ENCODE measurements at regions not wholly inside any gene's neighbourhood (a gene's known extent, or its start where the extent isn't known, plus 50 kb on each side); places are given as distances from the start of the nearest gene placed in this dataset.

DNA sequence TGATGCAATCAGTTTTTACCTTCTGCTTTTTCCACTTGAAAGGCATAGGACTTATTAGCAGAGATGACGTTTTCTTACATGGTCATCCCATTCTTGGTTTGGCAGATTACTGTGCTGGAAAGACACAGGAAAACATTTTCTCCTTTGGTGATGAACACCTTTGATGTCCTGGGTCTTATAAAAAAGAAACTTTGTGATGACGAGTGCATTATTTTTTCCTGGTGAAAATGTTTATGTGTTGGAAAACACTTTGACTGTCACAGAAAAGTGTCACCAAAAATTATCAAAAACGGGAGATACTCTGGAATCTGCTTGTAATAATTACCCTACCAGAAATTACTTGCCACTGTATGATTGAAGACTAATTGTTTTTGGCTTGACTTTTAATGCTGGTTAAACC is 2020.9 kb downstream of the MAT2B start:
- no peak overlapping the region for H3K27ac ChIP-seq
- no peak overlapping the region for H3K4me3 ChIP-seq

DNA sequence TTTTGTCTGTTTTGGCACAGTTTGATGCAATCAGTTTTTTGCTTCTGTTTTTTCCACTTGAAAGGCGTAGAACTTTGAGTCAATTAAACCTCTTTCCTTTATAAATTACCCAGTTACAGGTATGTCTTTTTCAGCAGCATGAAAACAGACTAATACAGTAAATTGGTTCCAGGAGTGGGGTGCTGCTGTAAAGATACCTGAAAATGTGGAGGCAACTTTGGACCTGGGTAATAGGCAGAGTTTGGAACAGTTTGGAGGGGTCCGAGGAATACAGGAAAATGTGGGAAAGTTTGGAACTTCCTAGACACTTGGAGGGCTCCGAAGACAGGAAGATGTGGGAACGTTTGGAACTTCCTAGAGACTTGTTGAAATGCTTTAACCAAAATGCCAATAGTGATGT is 2022.2 kb downstream of the MAT2B start:
- H3K27ac ChIP-seq, result no peak overlapping the region
- H3K4me3 ChIP-seq, result no peak overlapping the region

DNA sequence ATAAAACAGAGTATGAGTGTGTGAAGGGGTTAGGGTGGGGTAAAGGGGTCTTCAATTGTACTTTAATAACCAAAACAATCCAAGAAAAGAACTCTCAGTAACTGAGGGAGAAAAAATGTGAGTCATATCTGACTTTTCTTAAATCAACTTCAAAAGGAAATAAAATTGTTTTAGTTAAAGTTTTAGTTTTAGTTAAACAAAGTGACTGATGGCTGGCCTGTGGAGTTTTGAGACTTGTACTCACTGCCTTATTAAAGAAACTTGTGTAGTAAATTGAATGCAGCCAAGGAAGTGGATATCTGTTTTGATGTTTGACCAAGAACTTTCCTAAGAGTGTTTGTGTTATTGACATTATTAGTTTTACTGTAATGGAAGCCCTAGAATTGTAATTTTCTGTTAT is 2032.6 kb downstream of the MAT2B start:
- Histone ChIP-seq H3K4me3 (no peak overlapping the region), H3K27ac (no peak overlapping the region)

DNA sequence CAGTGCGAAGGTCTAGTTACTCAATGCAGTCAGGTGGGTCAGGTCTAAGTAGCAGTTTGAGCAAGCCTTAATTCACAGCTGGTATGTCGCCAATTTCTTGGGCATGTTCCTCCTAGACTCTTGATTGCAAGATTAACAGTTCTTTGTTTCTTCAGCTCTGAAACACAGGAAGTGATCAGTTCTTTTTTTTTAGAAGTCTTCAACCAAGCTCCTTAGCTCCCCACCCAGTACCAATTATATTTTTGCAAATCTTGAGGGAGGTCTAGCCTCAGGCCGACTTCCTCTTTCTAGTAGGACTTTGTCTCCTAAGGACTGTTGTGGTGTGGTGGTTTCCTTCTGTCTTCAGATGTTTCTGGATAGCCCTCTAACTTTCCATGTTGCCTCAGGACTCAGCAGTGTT is 2054.2 kb downstream of the MAT2B start:
- H3K27ac ChIP-seq, result no peak overlapping the region
- H3K4me3 ChIP-seq, result no peak overlapping the region

DNA sequence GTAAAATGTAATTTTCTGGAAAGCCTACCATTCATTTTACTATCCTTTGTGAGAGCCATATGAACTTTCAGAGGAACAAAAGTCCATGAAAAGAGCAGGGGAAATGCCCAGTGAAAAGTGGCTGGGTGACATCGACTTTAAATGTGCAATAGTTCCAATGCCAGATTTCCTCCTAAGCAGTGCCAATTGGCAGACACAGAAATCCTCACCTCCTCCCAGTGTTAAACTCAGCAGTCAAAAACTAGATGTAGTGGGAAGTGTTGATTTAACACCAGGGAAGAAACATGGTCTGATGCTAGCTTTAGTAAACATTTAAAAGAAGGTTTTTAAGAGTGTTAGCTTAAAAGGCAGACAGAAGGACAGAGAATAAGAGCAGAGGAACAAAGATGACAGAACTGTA is 2055.2 kb downstream of the MAT2B start:
- H3K4me3 ChIP-seq, result no peak overlapping the region
- H3K27ac ChIP-seq, result no peak overlapping the region

DNA sequence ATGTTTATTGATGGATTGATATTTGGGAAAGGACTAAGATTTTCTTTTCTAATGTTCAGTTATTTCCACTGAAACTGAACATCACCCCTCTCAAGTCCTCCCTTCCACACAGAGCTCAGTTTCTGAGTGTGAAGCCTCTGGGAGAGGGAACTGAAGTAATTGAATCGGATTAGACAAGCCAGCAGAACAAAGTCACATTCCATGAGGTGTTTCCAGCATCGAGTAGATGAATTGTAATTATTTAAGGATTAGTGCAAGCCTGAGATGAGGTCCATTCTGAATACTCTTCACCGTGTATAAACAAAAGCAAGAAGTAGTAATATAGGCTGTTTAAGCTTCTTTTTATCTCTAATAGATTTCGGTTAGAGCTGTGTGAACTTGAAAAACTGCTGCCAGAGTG is 2060.5 kb downstream of the MAT2B start:
- H3K27ac ChIP-seq, result no peak overlapping the region
- H3K4me3 ChIP-seq, result no peak overlapping the region

DNA sequence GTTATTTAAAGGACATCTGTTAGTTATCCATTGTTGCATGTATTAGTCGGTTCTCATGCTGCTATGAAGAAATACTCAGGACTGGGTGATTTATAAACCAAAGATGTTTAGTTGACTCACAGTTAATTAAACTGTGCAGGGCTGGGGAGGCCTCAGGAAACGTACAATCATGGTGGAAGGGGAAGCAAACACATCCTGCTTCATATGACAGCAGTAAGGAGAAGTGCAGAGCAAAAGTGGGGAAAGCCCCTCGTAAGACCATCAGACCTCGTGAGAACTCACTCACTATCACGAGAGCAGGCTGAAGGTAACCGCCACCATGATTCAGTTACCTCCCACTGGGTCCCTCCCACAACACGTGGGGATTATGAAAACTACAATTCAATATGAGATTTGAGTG is 2064.1 kb downstream of the MAT2B start:
- no peak overlapping the region for H3K4me3 ChIP-seq
- H3K27ac ChIP-seq, result no peak overlapping the region

DNA sequence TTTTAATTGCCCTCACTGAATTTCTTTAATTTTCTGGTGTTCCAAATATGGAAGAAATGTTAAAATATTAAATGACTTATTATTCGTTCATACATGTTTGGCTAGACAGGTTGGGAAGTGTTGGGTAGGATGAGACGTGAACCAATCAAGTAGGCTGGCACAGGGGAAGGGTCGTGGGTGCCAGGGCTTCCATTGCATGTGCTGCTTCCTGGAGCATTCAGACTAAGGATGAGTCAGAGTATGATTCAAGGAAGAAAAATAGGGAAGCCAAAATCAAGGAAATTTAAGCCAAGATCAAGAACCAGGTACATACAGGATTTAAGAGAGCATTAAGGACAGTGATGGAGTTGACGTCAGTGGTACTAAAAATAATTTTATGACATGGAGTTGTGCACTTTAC is 2068.0 kb downstream of the MAT2B start:
- H3K27ac ChIP-seq, result no peak overlapping the region

DNA sequence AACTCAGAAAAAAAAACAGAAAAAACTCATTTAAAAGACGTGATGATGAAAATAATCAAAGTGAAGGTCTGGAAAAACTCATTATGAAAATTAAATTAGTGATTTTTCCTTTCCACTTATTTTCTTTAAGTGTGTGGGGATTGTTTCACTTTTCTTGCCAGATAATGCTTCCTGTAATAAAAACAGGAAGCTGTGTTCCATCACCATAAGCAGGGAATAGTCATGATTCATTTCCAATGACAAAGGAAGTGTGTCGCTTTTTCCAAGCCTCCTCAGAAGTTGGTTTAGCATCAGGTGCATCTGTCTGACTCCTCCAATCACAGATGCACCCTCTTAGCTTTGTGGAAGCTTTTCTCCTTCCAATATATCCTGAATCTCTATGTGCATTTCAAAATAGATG is 2068.7 kb downstream of the MAT2B start:
- H3K4me3 ChIP-seq, result no peak overlapping the region
- no peak overlapping the region for H3K27ac ChIP-seq

More for the DNA sequence above, 2068.0 kb downstream of the MAT2B start:
- no peak overlapping the region for H3K4me3 ChIP-seq

DNA sequence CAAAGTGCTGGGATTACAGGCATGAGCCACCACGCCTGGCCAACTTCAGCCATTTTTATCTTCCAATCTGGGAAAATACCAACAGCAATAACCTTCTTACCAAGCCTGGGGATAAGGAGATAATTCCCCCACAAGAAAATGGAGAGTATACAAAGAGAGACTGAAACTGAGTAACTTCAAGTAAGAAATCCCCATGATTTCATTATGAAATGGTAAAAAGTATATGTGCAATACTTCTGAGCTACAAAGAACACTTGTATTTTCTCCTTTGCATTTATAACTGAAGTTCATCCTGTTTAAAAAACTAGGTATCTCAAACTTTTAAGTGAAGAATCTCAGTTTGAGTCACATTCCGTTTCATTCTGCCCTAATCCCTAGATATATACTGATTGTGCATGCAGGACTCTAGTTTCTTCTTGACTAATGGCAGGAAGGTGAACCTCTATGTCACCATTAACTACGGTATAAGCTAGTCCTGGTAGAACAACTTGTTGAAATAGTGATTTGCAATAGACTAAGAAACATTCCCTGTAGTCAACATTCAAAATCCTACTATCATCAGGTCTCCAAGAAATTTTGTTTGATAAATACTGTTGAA is 2071.4 kb downstream of the MAT2B start:
- H3K27ac ChIP-seq, result no peak overlapping the region
- H3K4me3 ChIP-seq, result no peak overlapping the region

DNA sequence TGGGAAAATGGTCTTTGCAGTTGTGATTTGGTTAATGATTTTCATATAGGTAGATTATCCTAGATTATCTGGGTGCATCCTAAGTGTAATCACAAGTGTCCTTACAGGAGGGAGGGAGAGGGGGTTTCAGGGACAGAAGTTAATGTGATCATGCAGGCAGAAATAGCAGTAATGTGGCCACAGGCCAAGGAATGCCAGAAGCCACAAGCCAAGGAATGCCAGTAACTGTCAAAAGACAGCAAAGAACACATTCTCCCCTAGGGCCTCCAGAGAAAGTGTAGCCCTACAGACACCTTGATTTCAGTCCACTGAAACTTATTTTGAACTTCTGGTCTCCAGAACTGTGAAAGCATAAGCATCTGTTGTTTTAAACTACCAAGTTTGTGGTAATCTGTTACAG is 2074.5 kb downstream of the MAT2B start:
- Histone ChIP-seq H3K4me3 (no peak overlapping the region), H3K27ac (no peak overlapping the region)

DNA sequence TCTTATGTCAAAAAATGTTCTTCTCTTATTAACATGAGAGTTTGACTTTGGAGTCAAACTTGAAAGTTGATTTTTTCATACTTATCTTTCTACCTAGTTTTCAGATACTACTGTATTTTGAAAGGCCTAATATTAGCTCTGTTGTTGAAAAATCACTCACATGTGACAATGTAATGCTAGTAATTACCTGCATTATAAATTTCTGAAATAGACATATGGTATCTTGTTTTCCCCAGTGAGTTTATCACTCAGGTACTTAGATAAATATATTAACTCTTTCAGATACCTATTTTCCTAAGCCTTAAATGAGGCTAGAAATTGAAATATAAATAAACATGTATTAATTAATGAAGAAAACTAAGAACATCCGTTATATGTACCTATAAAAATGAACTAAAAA is 2089.3 kb downstream of the MAT2B start:
- Histone ChIP-seq H3K4me3 (no peak overlapping the region), H3K27ac (no peak overlapping the region)

DNA sequence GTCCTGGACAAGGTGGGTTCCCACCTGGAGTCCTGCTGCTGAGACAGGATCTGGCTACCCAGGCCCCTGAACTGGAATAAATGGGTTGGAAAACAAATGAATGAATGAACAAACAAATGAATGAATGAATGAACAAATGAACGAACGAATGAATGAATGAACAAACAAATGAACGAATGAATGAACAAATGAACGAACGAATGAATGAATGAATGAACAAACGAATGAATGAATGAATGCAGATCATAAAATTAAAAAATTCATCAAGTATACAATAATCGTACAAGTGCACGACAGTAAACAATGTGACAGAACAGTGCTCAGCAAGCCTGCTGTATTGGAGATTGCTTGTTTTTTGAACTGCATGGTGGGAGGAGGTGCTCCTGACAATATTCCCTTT is 2097.1 kb downstream of the MAT2B start:
- H3K4me3 ChIP-seq, result no peak overlapping the region
- no peak overlapping the region for H3K27ac ChIP-seq

DNA sequence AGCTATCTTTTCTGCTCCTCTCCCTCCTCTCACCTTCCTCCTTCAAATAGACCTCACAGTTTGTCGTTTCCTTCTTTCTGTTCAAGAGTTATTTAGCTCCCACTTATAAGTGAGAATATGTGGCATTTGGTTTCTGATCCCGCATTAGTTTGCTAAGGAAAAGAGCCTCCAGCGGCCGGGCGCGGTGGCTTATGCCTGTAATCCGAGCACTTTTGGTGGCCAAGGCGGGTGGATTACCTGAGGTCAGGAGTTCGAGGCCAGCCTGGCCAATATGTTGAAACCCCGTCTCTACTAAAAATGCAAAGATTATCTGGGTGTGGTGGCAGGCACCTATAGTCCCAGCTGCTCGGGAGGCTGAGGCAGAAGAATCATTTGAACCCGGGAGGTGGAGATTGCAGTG is 2101.6 kb downstream of the MAT2B start:
- Histone ChIP-seq H3K4me3 (no peak overlapping the region), H3K27ac (no peak overlapping the region)

DNA sequence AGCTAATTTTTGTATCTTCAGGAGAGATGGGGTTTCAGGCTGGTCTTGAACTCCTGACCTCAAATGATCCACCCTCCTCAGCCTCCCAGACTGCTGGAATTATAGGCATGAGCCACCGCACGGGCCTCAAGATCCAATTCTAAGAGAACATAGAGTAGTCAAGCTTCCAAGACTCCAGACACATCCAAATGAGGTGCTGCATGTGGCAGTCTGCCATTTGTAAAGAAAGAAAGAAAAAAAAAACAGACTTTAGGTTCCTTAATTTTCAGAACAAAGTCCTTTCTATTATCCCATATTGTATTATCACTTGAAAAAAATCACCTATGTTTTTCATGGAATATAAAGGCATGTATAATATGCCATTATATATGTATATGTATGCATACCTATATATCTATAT is 2104.5 kb downstream of the MAT2B start:
- Histone ChIP-seq H3K4me3 (no peak overlapping the region), H3K27ac (no peak overlapping the region)

DNA sequence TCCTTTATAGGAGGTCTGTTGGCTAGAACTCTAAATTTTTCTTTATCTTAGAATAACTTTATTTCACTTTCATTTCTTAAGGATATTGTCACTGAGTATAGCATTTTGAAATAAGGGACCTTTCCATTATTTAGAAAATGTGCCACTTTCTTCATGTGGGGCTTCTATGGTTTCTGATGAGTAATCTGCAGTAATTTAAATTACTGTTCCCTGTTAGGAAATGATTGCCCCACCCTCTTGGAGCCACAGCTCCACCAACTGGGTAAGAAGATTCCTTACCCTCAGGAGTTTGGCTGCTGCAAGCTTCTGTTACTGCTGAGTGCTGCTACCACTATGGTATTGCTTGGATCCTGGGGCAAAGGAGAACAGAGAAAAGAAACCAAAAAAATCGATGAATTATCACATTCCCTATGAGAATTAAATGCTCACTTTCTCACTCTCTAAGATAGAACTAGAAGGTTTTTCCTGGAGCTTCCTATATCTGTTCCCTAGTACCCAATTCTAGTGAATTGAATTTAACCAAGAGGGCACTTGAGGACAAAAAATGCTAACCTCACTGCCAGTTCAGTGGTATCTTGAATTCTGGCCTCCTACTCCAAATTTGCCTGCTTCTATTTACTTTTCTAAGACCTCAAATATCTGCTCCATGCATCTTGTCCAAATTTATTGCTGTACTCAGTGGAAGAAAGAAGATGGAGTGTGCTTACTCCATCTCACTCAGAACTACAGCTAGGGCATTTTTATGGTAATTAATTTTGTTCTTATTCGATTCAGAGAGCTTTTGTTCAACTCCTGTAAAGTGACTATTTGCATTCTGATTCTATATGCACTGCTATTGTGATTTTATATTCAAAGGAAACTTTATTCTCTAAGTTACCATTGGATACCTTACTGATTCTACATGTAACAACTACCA is 2111.3 kb downstream of the MAT2B start:
- H3K27ac ChIP-seq, result no peak overlapping the region
- H3K4me3 ChIP-seq, result no peak overlapping the region

DNA sequence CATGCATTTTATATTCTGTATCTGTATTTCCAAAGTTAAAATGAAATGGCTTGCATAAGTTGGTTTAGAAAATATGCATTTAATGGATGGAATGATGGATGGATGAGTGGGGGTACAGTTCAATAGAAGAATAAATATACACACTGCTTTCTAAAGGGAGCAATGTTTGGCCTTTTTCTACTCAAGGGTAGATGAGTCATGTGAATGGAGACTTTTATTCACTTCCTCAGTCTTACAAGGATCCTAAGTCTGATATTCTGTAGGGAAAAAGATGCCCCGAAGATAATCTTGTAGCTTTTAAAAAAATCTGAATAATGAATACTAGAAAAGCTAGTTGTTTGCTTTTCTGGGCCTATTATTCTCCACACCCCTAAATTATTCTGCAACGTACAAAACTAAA is 2112.1 kb downstream of the MAT2B start:
- no peak overlapping the region for H3K4me3 ChIP-seq
- H3K27ac ChIP-seq, result no peak overlapping the region

DNA sequence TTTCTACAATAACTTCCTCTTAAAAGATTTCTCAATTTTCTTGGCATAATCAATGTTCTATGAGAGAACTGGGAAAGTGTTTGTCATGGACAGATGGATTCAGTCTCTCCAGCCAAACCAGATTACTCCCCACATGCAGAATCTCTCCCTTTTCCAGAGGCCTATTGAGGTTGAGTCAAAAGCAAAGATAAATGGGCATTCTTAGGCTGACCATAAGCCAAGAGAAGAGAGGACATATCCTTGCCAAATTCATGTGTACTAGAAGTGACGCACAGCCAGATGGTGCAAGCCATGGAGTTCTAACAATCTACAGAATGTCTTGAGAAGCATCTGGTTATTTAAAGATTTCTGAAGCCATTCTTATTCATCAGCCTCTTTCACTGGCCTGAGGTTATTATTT is 2115.0 kb downstream of the MAT2B start:
- Histone ChIP-seq H3K4me3 (no peak overlapping the region), H3K27ac (no peak overlapping the region)

DNA sequence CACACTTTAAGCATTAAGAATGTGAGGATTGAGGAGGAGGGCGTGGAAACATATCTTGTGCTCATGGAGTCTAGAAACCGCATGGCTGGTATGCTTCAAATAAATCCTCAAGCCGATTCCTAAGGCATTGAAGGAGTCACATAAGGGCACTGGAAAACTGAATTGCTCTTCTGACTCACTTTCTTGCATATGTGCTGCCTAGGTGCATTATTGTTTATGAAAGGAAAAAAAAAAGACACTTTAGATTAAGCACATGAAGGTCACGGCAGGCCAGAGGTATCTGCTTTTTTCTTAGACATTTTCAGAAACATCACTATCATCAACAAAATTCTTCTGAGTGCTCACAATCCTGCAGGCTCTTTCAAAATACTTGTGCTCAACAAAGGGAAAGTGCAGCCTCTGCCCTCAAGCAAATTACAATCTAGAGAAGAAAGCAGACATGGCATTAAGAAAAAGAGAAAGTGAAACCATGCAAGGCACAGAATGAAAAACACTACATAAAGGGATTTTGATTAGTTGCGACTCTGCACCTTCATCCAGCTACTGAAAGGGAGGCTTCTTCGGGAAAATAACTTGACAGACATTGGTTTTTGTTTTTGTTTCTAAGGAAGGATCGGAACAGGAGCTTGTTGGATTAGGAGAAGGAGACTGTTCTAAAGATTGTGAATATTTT is 2117.6 kb downstream of the MAT2B start:
- no peak overlapping the region for H3K27ac ChIP-seq
- no peak overlapping the region for H3K4me3 ChIP-seq

DNA sequence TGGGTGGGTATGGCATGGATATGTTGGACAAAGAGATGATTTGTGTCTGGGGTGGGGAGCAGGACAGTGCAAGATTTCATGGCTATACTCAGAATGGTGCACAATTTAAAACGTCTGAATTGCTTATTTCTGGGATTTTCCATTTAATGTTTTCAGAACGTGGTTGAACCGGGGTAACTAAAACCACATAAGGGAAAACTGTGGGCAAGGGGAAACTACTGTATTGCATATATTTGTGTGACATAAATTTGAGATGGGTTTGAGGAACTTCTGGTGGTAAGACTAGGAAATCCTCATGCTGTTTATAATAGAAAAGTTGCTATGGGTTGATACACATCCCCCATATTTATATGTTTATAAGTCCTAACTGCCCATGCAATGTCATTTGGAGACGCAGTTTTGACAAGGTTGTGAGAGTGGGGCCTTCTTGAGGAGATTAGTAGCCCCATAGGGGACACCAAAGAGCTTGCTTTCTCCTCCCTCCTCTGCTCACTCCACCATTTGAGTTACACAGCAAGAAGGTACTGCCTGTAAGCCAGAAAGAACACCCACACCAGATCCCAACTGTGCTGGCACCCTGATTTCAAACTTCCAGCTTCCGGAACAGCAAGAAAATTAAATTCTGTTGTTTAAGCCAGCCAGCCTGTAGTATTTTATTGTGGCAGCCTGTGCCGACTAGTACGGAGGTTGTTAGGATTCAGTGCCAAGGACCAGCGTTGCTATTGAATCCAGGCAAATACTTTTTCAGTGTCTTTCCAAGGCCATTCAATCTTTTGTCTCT is 2118.9 kb downstream of the MAT2B start:
- Histone ChIP-seq H3K27ac (no peak overlapping the region), H3K4me3 (no peak overlapping the region)
